A549 (cell line): ENCODE measurements at regions not wholly inside any gene's neighbourhood (a gene's known extent, or its start where the extent isn't known, plus 50 kb on each side); places are given as distances from the start of the nearest gene placed in this dataset.

Experiments
- ATAC-seq, 2 experiments: fragments of 200-7000 bp in 1 of 2; fragments of >200 bp in 1 of 2; cut with Nextera tagmentation in 1 of 2; cut with Tn5 transposase in 1 of 2; 3 replicates each; pipeline versions ENCODE4 v1.8.0 to v1.9.1; 2018 to 2020; ENCODE audit warnings: mild to moderate bottlenecking in 1 of 2, moderate library complexity in 1 of 2
- CTCF ChIA-PET: fragments of 300-600 bp; sonication (Branson Sonifier 250); formaldehyde crosslinking; extraction: SDS; loops from one replicate; lab custom pipeline; 2021; ENCODE audit warnings: antibody characterized with exemption, inconsistent platforms; lab: Yijun Ruan, JAX
- POLR2A ChIA-PET: fragments of 350-600 bp; formaldehyde crosslinking; extraction: SDS; loops from one replicate; lab custom pipeline; 2021; ENCODE audit warnings: antibody characterized with exemption, inconsistent platforms; lab: Yijun Ruan, JAX
- DNase-seq, 2 experiments: peaks; one replicate each; pipeline versions ENCODE4 v3.0.0 to v3.0.0-alpha.2; 2011 to 2016; ENCODE audit warnings: low read depth in 1 of 2, low spot score in 1 of 2
- FAIRE-seq: peaks from 2 replicates; lab custom pipeline; 2011; peaks lifted over from hg19 to GRCh38; lab: Jason Lieb, UNC
- H3K27ac ChIP-seq, 2 experiments: fragments of >200 bp; sonication (Bioruptor Twin); formaldehyde crosslinking; 3 replicates each; pipeline ENCODE4 v1.5.1; 2016 to 2017
- H3K4me1 ChIP-seq: fragments of >200 bp; sonication (Bioruptor Twin); formaldehyde crosslinking; 3 replicates; pipeline ENCODE4 v1.6.1; 2016
- H3K4me2 ChIP-seq: fragments of >200 bp; sonication (Bioruptor Twin); formaldehyde crosslinking; 3 replicates; pipeline ENCODE4 v1.6.1; 2016
- H3K4me3 ChIP-seq: fragments of >200 bp; sonication (Bioruptor Twin); formaldehyde crosslinking; 3 replicates; pipeline ENCODE4 v1.5.1; 2016
- H3K9me3 ChIP-seq: fragments of >200 bp; sonication (Bioruptor Twin); formaldehyde crosslinking; 3 replicates; pipeline ENCODE4 v1.6.1; 2016
- BHLHE40 ChIP-seq: IDR thresholded peaks from 2 replicates; pipeline ENCODE4 v1.6.1; 2012; ENCODE audit warnings: low read depth, low read length, inconsistent platforms
- CBX2 ChIP-seq: fragments of 200-600 bp; sonication (generic); IDR thresholded peaks from 2 replicates; pipeline ENCODE4 v1.6.1; 2016; ENCODE audit warnings: low read depth, mild to moderate bottlenecking, borderline replicate concordance
- CEBPB ChIP-seq, 2 experiments: fragments of >200 bp in 1 of 2; sonication (Bioruptor Twin) in 1 of 2; formaldehyde crosslinking in 1 of 2; IDR thresholded peaks; 2 replicates each; pipeline ENCODE4 v1.6.1; 2012 to 2016
- CHD4 ChIP-seq: fragments of 200-600 bp; sonication (generic); IDR thresholded peaks from 2 replicates; pipeline ENCODE4 v1.6.1; 2016; ENCODE audit warnings: antibody characterized with exemption, mild to moderate bottlenecking, borderline replicate concordance
- EHF ChIP-seq: fragments of 250-450 bp; sonication (Bioruptor Pico); IDR thresholded peaks from 2 replicates; pipeline ENCODE4 v1.5.0; 2020; ENCODE audit warnings: mild to moderate bottlenecking
- EP300 ChIP-seq, 2 experiments: fragments of >200 bp; sonication (Bioruptor Twin); formaldehyde crosslinking; IDR thresholded peaks; 2 replicates in 1 of 2; 3 replicates in 1 of 2; pipeline ENCODE4 v1.6.1; 2016 to 2017
- FOSB ChIP-seq: fragments of 250-450 bp; sonication (Bioruptor Pico); IDR thresholded peaks from 2 replicates; pipeline ENCODE4 v1.5.0; 2020; ENCODE audit warnings: mild to moderate bottlenecking, moderate library complexity
- FOXS1 ChIP-seq: fragments of 250-450 bp; sonication (Bioruptor Pico); IDR thresholded peaks from 2 replicates; pipeline ENCODE4 v1.5.0; 2020; ENCODE audit warnings: mild to moderate bottlenecking, moderate library complexity
- HOXB13 ChIP-seq: fragments of 250-450 bp; sonication (Bioruptor Pico); IDR thresholded peaks from 2 replicates; pipeline ENCODE4 v1.5.0; 2020; ENCODE audit warnings: low read depth, mild to moderate bottlenecking, moderate library complexity
- JUN ChIP-seq, 2 experiments: fragments of >200 bp; sonication (Bioruptor Twin); formaldehyde crosslinking; IDR thresholded peaks; 2 replicates in 1 of 2; 3 replicates in 1 of 2; pipeline ENCODE4 v1.6.1; 2016 to 2017
- MAZ ChIP-seq: fragments of 150-350 bp; IDR thresholded peaks from 2 replicates; pipeline ENCODE4 v1.6.1; 2014; ENCODE audit warnings: antibody characterized with exemption, low read depth, low read length, borderline replicate concordance
- NR3C1 ChIP-seq: fragments of >200 bp; sonication (Bioruptor Twin); formaldehyde crosslinking; IDR thresholded peaks from 3 replicates; pipeline ENCODE4 v1.6.1; 2017
- RARB ChIP-seq: fragments of 250-450 bp; sonication (Bioruptor Pico); IDR thresholded peaks from 2 replicates; pipeline ENCODE4 v1.8.0; 2021; ENCODE audit warnings: mild to moderate bottlenecking, moderate library complexity
- RCOR1 ChIP-seq: fragments of 150-350 bp; IDR thresholded peaks from 2 replicates; pipeline ENCODE4 v1.6.1; 2014; ENCODE audit warnings: antibody characterized with exemption, low read length, low read depth
- RFX5 ChIP-seq: fragments of 450-650 bp; IDR thresholded peaks from 2 replicates; pipeline ENCODE4 v1.7.1; 2014; ENCODE audit warnings: antibody characterized with exemption, mild to moderate bottlenecking, moderate library complexity
- RNF2 ChIP-seq: fragments of 200-600 bp; sonication (generic); IDR thresholded peaks from 2 replicates; pipeline ENCODE4 v1.6.1; 2016; ENCODE audit warnings: low read depth, mild to moderate bottlenecking, antibody characterized with exemption, moderate library complexity, borderline replicate concordance
- SMC3 ChIP-seq: fragments of >200 bp; sonication (Bioruptor Twin); formaldehyde crosslinking; IDR thresholded peaks from 3 replicates; pipeline ENCODE4 v1.6.1; 2018; ENCODE audit warnings: inconsistent platforms
- TFCP2L1 ChIP-seq: fragments of 250-450 bp; sonication (Bioruptor Pico); IDR thresholded peaks from 2 replicates; pipeline ENCODE4 v1.5.0; 2021; ENCODE audit warnings: mild to moderate bottlenecking
- TP53 ChIP-seq: fragments of 250-450 bp; sonication (Bioruptor Pico); IDR thresholded peaks from 2 replicates; pipeline ENCODE4 v1.5.0; 2021; ENCODE audit warnings: mild to moderate bottlenecking, moderate library complexity
- ZC3H11A ChIP-seq: fragments of 450-650 bp; IDR thresholded peaks from 2 replicates; pipeline ENCODE4 v1.6.1; 2014; ENCODE audit warnings: antibody characterized with exemption, mild to moderate bottlenecking
- ZNF302 ChIP-seq: fragments of 250-450 bp; sonication (Bioruptor Pico); IDR thresholded peaks from 2 replicates; pipeline ENCODE4 v1.9.0; 2021; ENCODE audit warnings: inconsistent platforms, mild to moderate bottlenecking, moderate library complexity
- WGBS: methylation state at CpG from one replicate; pipeline ENCODE4 v1.1.6; 2017; ENCODE audit errors: missing lambda C conversion rate; 5-methylcytosine and 5-hydroxymethylcytosine counted together
- TF ChIP-seq, protein P1 (sequence below): IDR thresholded peaks from 2 replicates; pipeline ENCODE4 v1.6.1; 2012
- TF ChIP-seq, protein P2 (sequence below): fragments of 250-450 bp; sonication (Bioruptor Pico); IDR thresholded peaks from 2 replicates; pipeline ENCODE4 v1.5.0; 2021; ENCODE audit warnings: mild to moderate bottlenecking, moderate library complexity, borderline replicate concordance

DNA sequence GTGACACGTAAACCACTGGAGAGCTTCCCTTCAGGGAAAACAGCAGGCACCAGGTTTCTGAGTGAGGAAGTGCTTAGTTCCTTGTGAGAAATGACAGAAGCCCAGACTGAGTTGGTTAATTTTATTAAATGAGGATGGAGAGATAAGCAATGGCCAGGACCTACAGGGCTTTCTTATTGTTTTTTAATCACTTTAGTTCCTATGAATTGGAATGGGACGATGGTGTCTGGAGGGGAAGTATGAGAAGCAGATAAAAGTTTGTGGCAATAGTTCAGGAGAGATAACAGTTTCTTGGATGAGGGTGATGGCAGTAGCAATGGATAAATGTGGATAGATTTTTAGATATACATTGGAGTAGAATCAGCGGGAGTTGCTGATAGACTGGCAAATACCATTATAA is 86.5 kb upstream of the PTPRR start:
- ATAC-seq, result no peak
- WGBS, result 26% methylated on average over 3 of the region's 3 CpGs

DNA sequence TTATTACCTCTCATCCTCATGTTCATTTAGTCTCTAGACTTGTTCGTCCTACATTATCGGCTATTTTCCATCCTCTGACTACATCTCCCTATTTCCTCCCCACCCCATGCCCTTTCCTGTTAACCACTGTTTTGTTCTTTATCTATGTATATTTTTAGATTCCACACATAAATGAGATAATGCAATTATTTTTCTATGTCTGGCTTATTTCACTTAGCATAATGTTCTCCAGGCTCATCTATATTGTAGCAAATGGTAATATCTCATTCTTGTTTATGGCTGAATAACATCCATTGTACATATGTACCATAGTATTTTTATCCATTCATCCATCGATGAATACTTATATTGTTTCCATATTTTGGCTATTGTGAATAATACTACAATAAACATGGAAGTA is 84.6 kb upstream of the PTPRR start:
- no peaks in the 10 kb centered on the region for H3K9me3 ChIP-seq
- H3K4me2 ChIP-seq, result no peak overlapping the region
- ATAC-seq (no peak), FAIRE-seq (no peak), DNase-seq (no peak)
- H3K4me3 ChIP-seq, result no peak overlapping the region
- WGBS, result 26% methylated on average over 3 of the region's 3 CpGs
- H3K27ac ChIP-seq, result no peak overlapping the region
- ChIA-PET POLR2A (no interaction called here), CTCF (no interaction called here)
- no peak for TF ChIP-seq FOSB
- no peak for TF ChIP-seq EP300 (IDR thresholded peaks at IDR 0.05)
- no peak for TF ChIP-seq CHD4
- TF ChIP-seq BHLHE40, result no peak
- no peak for TF ChIP-seq RNF2
- TF ChIP-seq, protein P1, sequence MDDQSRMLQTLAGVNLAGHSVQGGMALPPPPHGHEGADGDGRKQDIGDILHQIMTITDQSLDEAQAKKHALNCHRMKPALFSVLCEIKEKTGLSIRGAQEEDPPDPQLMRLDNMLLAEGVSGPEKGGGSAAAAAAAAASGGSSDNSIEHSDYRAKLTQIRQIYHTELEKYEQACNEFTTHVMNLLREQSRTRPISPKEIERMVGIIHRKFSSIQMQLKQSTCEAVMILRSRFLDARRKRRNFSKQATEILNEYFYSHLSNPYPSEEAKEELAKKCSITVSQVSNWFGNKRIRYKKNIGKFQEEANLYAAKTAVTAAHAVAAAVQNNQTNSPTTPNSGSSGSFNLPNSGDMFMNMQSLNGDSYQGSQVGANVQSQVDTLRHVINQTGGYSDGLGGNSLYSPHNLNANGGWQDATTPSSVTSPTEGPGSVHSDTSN, result no peak
- H3K4me1 ChIP-seq, result no peaks in the 10 kb centered on the region

More for the DNA sequence above, 86.5 kb upstream of the PTPRR start:
- no peak overlapping the region for H3K4me2 ChIP-seq
- TF ChIP-seq CEBPB (IDR thresholded peaks at IDR 0.05), result no peak
- TF ChIP-seq, all 56 proteins: peak for 0
- Histone ChIP-seq H3K4me1 (peaks cover 4% of the 10 kb centered on the region; the same call in 1 of the 3 replicates), H3K27ac (no peak overlapping the region), H3K9me3 (no peaks in the 10 kb centered on the region), H3K4me3 (no peak overlapping the region)
- no peak for DNase-seq
- CTCF ChIA-PET, result no interaction called here
- FAIRE-seq, result no peak
- POLR2A ChIA-PET, result no interaction called here

DNA sequence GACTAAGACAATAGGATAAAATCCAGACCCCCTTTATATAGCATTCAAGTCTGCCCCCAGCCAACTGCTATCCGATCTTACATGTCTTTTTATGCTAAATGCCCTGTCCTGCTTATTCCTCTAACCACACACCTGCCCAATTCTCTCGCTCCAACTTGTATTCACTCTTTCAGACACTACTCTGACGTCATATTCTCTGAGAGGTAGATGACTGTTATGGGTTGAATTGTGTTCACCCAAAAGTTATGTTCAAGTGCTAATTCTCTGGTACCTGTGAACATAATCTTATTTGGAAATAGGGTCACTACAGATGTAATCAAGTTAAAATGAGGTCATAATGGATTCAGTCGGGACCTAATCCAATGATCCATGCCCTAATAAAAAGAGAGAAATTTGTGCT is 84.0 kb upstream of the PTPRR start:
- Histone ChIP-seq H3K9me3 (no peaks in the 10 kb centered on the region), H3K4me3 (no peak overlapping the region), H3K27ac (no peak overlapping the region), H3K4me2 (no peak overlapping the region), H3K4me1 (no peaks in the 10 kb centered on the region)
- ChIA-PET POLR2A (no interaction called here), CTCF (no interaction called here)
- 13% methylated on average over 4 of the region's 4 CpGs for WGBS
- TF ChIP-seq, protein P2, sequence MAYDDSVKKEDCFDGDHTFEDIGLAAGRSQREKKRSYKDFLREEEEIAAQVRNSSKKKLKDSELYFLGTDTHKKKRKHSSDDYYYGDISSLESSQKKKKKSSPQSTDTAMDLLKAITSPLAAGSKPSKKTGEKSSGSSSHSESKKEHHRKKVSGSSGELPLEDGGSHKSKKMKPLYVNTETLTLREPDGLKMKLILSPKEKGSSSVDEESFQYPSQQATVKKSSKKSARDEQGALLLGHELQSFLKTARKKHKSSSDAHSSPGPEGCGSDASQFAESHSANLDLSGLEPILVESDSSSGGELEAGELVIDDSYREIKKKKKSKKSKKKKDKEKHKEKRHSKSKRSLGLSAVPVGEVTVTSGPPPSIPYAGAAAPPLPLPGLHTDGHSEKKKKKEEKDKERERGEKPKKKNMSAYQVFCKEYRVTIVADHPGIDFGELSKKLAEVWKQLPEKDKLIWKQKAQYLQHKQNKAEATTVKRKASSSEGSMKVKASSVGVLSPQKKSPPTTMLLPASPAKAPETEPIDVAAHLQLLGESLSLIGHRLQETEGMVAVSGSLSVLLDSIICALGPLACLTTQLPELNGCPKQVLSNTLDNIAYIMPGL (CRISPR knock-in tag), result no peak
- TF ChIP-seq ZC3H11A, result no peak
- no peak for TF ChIP-seq HOXB13
- no peak for TF ChIP-seq RNF2
- TF ChIP-seq NR3C1, result no peak
- TF ChIP-seq RARB (CRISPR knock-in tag), result no peak
- no peak for ATAC-seq
- no peak for FAIRE-seq
- no peak for DNase-seq

DNA sequence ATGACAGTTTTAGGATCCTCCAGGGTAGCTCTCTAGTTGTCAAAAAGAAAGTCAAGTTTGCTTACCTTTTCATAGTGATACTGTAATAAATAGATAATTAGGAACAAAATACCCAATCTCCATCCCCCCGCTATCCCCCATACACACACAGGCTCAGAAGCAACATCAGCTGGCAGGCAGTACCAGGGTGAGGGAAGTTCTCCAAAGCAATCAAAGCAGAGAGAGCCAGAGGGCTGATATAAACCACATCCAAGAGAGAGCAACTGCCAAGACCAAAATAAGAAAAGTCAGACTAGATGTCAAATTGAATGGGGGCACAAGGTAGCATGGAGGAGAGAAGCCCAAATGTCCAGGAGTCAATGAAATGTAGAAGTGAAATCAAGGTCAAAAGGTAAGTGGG is 80.2 kb upstream of the PTPRR start:
- Histone ChIP-seq H3K4me1 (no peaks in the 10 kb centered on the region), H3K27ac (no peak overlapping the region), H3K9me3 (no peaks in the 10 kb centered on the region), H3K4me2 (no peak overlapping the region), H3K4me3 (no peak overlapping the region)
- ATAC-seq (no peak), DNase-seq (no peak), FAIRE-seq (no peak)
- TF ChIP-seq CBX2 (no peak), EP300 (IDR thresholded peaks at IDR 0.05) (no peak), RCOR1 (no peak), TFCP2L1 (CRISPR knock-in tag) (no peak), TP53 (no peak), EHF (CRISPR knock-in tag) (no peak), CEBPB (IDR thresholded peaks at IDR 0.05) (no peak), ZNF302 (no peak), SMC3 (no peak), BHLHE40 (no peak), FOXS1 (CRISPR knock-in tag) (no peak), RFX5 (no peak), JUN (IDR thresholded peaks at IDR 0.05) (no peak), MAZ (no peak)
- TF ChIP-seq, protein P2 (CRISPR knock-in tag), result no peak
- ChIA-PET POLR2A (no interaction called here), CTCF (no interaction called here)
- WGBS, result 35% methylated on average over 1 of the region's 1 CpG
